SK-N-SH treated with all-trans-retinoic acid at 6 μM for 48 hours (cell line): ENCODE measurements at regions not wholly inside any gene's neighbourhood (a gene's known extent, or its start where the extent isn't known, plus 50 kb on each side); places are given as distances from the start of the nearest gene placed in this dataset.

ENCODE experiments used
- ATAC-seq: fragments of 200-7000 bp; cut with Tn5 transposase; 3 replicates; pipeline ENCODE4 v1.9.1; 2020; ENCODE audit warnings: mild to moderate bottlenecking, moderate library complexity
- ARNTL ChIP-seq: fragments of 450-650 bp; formaldehyde crosslinking; IDR thresholded peaks from 2 replicates; pipeline ENCODE4 v1.5.0; 2020; ENCODE audit warnings: low read depth, mild to moderate bottlenecking, moderate library complexity, borderline replicate concordance
- BACH2 ChIP-seq: fragments of 250-450 bp; sonication (Bioruptor Pico); IDR thresholded peaks from 2 replicates; pipeline ENCODE4 v1.9.0; 2021; ENCODE audit warnings: mild to moderate bottlenecking, borderline replicate concordance
- CSDC2 ChIP-seq: fragments of 250-450 bp; sonication (Bioruptor Pico); IDR thresholded peaks from 2 replicates; pipeline ENCODE4 v1.5.0; 2020; ENCODE audit warnings: mild to moderate bottlenecking, moderate library complexity
- ESRRG ChIP-seq: fragments of 250-450 bp; sonication (Bioruptor Pico); IDR thresholded peaks from 2 replicates; pipeline ENCODE4 v1.6.1; 2021; ENCODE audit warnings: mild to moderate bottlenecking
- GLIS3 ChIP-seq: fragments of 250-450 bp; sonication (Bioruptor Pico); IDR thresholded peaks from 2 replicates; pipeline ENCODE4 v1.5.0; 2020; ENCODE audit warnings: mild to moderate bottlenecking, moderate library complexity
- ISL1 ChIP-seq: fragments of 250-450 bp; sonication (Bioruptor Pico); IDR thresholded peaks from 2 replicates; pipeline ENCODE4 v2.1.2; 2022; ENCODE audit warnings: mild to moderate bottlenecking, moderate library complexity
- PPARA ChIP-seq: fragments of 250-450 bp; sonication (Bioruptor Pico); IDR thresholded peaks from 2 replicates; pipeline ENCODE4 v1.5.0; 2020; ENCODE audit warnings: mild to moderate bottlenecking, borderline replicate concordance
- SNAI2 ChIP-seq: fragments of 250-450 bp; sonication (Bioruptor Pico); IDR thresholded peaks from 2 replicates; pipeline ENCODE4 v1.5.0; 2020; ENCODE audit warnings: mild to moderate bottlenecking, moderate library complexity
- TCF4 ChIP-seq: fragments of 250-450 bp; sonication (Bioruptor Pico); IDR thresholded peaks from 2 replicates; pipeline ENCODE4 v1.8.0; 2021; ENCODE audit warnings: mild to moderate bottlenecking, moderate library complexity, borderline replicate concordance
- TOX ChIP-seq: fragments of 250-450 bp; sonication (Bioruptor Pico); IDR thresholded peaks from 2 replicates; pipeline ENCODE4 v1.8.0; 2021; ENCODE audit warnings: mild to moderate bottlenecking, moderate library complexity, borderline replicate concordance
- ZC3H10 ChIP-seq: fragments of 250-450 bp; sonication (Bioruptor Pico); IDR thresholded peaks from 2 replicates; pipeline ENCODE4 v1.5.1; 2021; ENCODE audit warnings: mild to moderate bottlenecking, moderate library complexity
- ZFP3 ChIP-seq: fragments of 250-450 bp; sonication (Bioruptor Pico); IDR thresholded peaks from 2 replicates; pipeline ENCODE4 v1.5.0; 2020; ENCODE audit warnings: mild to moderate bottlenecking, moderate library complexity
- ZFP30 ChIP-seq: fragments of 450-650 bp; formaldehyde crosslinking; IDR thresholded peaks from 2 replicates; pipeline ENCODE4 v1.5.0; 2022; ENCODE audit warnings: mild to moderate bottlenecking, moderate library complexity
- ZNF565 ChIP-seq: fragments of 450-650 bp; formaldehyde crosslinking; conservative IDR thresholded peaks from 2 replicates; pipeline ENCODE4 v1.5.0; 2020; ENCODE audit warnings: low read depth, mild to moderate bottlenecking, moderate library complexity
- ZNF70 ChIP-seq: fragments of 450-650 bp; formaldehyde crosslinking; IDR thresholded peaks from 2 replicates; pipeline ENCODE4 v1.5.0; 2020; ENCODE audit warnings: mild to moderate bottlenecking, moderate library complexity
- ZNF8 ChIP-seq: fragments of 450-650 bp; formaldehyde crosslinking; IDR thresholded peaks from 2 replicates; pipeline ENCODE4 v1.5.0; 2020; ENCODE audit warnings: mild to moderate bottlenecking, moderate library complexity
- TF ChIP-seq, protein P1 (sequence below): fragments of 250-450 bp; sonication (Bioruptor Pico); IDR thresholded peaks from 2 replicates; pipeline ENCODE4 v1.5.0; 2020; ENCODE audit warnings: mild to moderate bottlenecking, moderate library complexity
- TF ChIP-seq, protein P2 (sequence below): fragments of 250-450 bp; sonication (Bioruptor Pico); IDR thresholded peaks from 2 replicates; pipeline ENCODE4 v1.8.0; 2020; ENCODE audit warnings: mild to moderate bottlenecking, moderate library complexity, borderline replicate concordance
- TF ChIP-seq, protein P3 (sequence below): fragments of 250-450 bp; sonication (Bioruptor Pico); IDR thresholded peaks from 2 replicates; pipeline ENCODE4 v1.5.1; 2020; ENCODE audit warnings: low read depth, mild to moderate bottlenecking, moderate library complexity
- TF ChIP-seq, protein P4 (sequence below): fragments of 250-450 bp; sonication (Bioruptor Pico); IDR thresholded peaks from 2 replicates; pipeline ENCODE4 v1.8.0; 2021; ENCODE audit warnings: low read depth, mild to moderate bottlenecking, moderate library complexity, borderline replicate concordance

DNA sequence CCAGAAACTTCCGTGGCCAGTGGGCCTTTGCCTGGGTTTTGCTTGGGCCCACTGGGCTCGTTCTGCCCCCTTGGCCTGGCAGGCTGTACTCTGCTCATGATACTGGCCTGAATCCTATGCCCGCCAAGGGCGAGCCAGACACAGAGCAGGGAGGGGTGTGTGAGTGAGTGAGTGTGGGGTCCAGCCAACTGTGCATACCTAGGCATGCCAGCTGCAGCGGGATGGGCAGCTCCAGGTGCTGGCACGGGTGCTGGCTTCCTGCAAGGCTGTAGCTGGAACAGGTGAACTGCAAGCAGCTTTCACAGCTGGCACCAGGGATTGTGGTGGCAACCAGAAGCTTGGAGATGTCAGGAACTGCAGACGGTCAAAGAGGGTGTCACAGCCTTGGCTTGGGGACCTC lies 1276.4 kb downstream of the SLC16A7 start:
- TF ChIP-seq TOX (CRISPR knock-in tag) (no peak), ARNTL (CRISPR knock-in tag) (no peak), SNAI2 (CRISPR knock-in tag) (no peak), ZNF8 (CRISPR knock-in tag) (no peak), ZFP3 (CRISPR knock-in tag) (no peak), ZC3H10 (CRISPR knock-in tag) (no peak), GLIS3 (no peak), ISL1 (no peak), PPARA (no peak), ZNF70 (CRISPR knock-in tag) (no peak), TCF4 (CRISPR knock-in tag) (no peak), ZFP30 (CRISPR knock-in tag) (no peak), BACH2 (CRISPR knock-in tag) (no peak)
- TF ChIP-seq, protein P1, sequence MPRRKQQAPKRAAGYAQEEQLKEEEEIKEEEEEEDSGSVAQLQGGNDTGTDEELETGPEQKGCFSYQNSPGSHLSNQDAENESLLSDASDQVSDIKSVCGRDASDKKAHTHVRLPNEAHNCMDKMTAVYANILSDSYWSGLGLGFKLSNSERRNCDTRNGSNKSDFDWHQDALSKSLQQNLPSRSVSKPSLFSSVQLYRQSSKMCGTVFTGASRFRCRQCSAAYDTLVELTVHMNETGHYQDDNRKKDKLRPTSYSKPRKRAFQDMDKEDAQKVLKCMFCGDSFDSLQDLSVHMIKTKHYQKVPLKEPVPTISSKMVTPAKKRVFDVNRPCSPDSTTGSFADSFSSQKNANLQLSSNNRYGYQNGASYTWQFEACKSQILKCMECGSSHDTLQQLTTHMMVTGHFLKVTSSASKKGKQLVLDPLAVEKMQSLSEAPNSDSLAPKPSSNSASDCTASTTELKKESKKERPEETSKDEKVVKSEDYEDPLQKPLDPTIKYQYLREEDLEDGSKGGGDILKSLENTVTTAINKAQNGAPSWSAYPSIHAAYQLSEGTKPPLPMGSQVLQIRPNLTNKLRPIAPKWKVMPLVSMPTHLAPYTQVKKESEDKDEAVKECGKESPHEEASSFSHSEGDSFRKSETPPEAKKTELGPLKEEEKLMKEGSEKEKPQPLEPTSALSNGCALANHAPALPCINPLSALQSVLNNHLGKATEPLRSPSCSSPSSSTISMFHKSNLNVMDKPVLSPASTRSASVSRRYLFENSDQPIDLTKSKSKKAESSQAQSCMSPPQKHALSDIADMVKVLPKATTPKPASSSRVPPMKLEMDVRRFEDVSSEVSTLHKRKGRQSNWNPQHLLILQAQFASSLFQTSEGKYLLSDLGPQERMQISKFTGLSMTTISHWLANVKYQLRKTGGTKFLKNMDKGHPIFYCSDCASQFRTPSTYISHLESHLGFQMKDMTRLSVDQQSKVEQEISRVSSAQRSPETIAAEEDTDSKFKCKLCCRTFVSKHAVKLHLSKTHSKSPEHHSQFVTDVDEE (CRISPR knock-in tag): no peak
- TF ChIP-seq, protein P2, sequence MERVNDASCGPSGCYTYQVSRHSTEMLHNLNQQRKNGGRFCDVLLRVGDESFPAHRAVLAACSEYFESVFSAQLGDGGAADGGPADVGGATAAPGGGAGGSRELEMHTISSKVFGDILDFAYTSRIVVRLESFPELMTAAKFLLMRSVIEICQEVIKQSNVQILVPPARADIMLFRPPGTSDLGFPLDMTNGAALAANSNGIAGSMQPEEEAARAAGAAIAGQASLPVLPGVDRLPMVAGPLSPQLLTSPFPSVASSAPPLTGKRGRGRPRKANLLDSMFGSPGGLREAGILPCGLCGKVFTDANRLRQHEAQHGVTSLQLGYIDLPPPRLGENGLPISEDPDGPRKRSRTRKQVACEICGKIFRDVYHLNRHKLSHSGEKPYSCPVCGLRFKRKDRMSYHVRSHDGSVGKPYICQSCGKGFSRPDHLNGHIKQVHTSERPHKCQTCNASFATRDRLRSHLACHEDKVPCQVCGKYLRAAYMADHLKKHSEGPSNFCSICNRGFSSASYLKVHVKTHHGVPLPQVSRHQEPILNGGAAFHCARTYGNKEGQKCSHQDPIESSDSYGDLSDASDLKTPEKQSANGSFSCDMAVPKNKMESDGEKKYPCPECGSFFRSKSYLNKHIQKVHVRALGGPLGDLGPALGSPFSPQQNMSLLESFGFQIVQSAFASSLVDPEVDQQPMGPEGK (CRISPR knock-in tag): no peak
- TF ChIP-seq, protein P3, sequence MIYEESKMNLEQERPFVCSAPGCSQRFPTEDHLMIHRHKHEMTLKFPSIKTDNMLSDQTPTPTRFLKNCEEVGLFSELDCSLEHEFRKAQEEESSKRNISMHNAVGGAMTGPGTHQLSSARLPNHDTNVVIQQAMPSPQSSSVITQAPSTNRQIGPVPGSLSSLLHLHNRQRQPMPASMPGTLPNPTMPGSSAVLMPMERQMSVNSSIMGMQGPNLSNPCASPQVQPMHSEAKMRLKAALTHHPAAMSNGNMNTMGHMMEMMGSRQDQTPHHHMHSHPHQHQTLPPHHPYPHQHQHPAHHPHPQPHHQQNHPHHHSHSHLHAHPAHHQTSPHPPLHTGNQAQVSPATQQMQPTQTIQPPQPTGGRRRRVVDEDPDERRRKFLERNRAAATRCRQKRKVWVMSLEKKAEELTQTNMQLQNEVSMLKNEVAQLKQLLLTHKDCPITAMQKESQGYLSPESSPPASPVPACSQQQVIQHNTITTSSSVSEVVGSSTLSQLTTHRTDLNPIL (CRISPR knock-in tag): no peak
- TF ChIP-seq, protein P4, sequence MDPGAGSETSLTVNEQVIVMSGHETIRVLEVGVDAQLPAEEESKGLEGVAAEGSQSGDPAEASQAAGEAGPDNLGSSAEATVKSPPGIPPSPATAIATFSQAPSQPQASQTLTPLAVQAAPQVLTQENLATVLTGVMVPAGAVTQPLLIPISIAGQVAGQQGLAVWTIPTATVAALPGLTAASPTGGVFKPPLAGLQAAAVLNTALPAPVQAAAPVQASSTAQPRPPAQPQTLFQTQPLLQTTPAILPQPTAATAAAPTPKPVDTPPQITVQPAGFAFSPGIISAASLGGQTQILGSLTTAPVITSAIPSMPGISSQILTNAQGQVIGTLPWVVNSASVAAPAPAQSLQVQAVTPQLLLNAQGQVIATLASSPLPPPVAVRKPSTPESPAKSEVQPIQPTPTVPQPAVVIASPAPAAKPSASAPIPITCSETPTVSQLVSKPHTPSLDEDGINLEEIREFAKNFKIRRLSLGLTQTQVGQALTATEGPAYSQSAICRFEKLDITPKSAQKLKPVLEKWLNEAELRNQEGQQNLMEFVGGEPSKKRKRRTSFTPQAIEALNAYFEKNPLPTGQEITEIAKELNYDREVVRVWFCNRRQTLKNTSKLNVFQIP (CRISPR knock-in tag): no peak
- ATAC-seq: no peak

DNA sequence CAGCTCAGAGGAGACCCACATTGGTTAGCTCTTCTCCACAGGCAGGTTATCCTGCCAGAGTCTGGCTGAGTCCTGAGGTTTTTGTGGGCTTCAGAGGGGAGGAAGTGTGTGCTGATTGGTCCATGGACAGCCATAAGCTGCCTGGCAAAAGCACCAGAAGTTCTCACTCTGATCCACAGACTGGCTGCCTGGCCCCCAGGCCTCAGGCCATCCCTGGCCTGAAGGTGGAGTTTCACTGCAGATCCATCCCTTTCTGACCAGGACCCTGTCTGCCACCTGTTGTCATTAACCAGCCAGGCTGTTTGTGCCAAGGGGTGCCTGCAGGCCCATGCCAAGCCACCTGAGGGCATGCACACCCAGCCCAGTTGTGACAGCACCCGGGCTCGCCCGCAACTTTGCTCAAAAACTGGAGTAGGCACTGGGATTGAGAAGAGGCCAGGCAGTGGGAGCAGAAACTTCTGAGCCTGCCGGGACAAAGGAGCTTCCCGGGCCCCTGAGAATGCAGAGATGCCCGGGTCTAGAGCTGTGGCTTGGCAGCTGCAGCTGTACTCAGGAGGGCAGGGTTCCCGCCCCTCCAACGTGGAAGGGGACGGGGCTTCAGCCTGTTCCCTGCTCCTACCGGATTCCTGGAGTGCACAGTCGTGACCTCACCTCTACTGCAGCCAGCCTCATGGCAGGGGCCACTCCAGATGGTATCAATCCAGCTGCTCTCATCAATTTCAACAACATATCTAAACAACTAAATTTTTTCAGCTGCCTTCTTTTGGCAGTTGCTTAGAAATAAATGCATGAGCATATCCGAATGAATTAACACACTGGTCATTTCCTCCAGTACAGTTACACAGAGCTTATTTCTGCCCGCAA lies 1277.3 kb downstream of the SLC16A7 start:
- no peak for ATAC-seq
- TF ChIP-seq, protein P2 (CRISPR knock-in tag): no peak
- TF ChIP-seq TOX (CRISPR knock-in tag): no peak
- no peak for TF ChIP-seq ZNF70 (CRISPR knock-in tag)
- TF ChIP-seq GLIS3: no peak
- TF ChIP-seq, protein P4 (CRISPR knock-in tag): no peak
- no peak for TF ChIP-seq ESRRG (CRISPR knock-in tag)
- no peak for TF ChIP-seq CSDC2 (CRISPR knock-in tag)
- no peak for TF ChIP-seq ZNF8 (CRISPR knock-in tag)
- TF ChIP-seq, protein P1 (CRISPR knock-in tag): no peak
- no peak for TF ChIP-seq BACH2 (CRISPR knock-in tag)
- TF ChIP-seq PPARA: no peak
- TF ChIP-seq, protein P3 (CRISPR knock-in tag): no peak
- no peak for TF ChIP-seq ARNTL (CRISPR knock-in tag)
- no peak for TF ChIP-seq ZFP3 (CRISPR knock-in tag)
- no peak for TF ChIP-seq ZNF565
- TF ChIP-seq TCF4 (CRISPR knock-in tag): no peak
